ENCODE measurements at regions not wholly inside any gene's neighbourhood (a gene's known extent, or its start where the extent isn't known, plus 50 kb on each side); places are given as distances from the start of the nearest gene placed in this dataset.

GRCh38 chr16:86101897-86102157, 202.9 kb downstream of the IRF8 start:
- TF ChIP-seq, protein P1, sequence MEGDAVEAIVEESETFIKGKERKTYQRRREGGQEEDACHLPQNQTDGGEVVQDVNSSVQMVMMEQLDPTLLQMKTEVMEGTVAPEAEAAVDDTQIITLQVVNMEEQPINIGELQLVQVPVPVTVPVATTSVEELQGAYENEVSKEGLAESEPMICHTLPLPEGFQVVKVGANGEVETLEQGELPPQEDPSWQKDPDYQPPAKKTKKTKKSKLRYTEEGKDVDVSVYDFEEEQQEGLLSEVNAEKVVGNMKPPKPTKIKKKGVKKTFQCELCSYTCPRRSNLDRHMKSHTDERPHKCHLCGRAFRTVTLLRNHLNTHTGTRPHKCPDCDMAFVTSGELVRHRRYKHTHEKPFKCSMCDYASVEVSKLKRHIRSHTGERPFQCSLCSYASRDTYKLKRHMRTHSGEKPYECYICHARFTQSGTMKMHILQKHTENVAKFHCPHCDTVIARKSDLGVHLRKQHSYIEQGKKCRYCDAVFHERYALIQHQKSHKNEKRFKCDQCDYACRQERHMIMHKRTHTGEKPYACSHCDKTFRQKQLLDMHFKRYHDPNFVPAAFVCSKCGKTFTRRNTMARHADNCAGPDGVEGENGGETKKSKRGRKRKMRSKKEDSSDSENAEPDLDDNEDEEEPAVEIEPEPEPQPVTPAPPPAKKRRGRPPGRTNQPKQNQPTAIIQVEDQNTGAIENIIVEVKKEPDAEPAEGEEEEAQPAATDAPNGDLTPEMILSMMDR (IDR thresholded peaks at IDR 0.05; ENCODE audit: insufficient read depth, low read depth, low read length), result no peak
- TF ChIP-seq EZH2 (IDR thresholded peaks at IDR 0.05; ENCODE audit: insufficient read depth, low read length), result no peak
- Histone ChIP-seq H3K27ac (ENCODE audit: low read depth, low read length) (no peak overlapping the region), H2AFZ (ENCODE audit: low read depth, low read length) (no peak overlapping the region), H3K79me2 (ENCODE audit: insufficient read depth, low read length) (no peaks in the 10 kb centered on the region), H4K20me1 (ENCODE audit: insufficient read depth, low read length) (no peaks in the 10 kb centered on the region), H3K4me3 (ENCODE audit: insufficient read depth, low read depth, low read length) (no peak overlapping the region), H3K4me2 (ENCODE audit: low read length) (no peak overlapping the region), H3K36me3 (ENCODE audit: insufficient read depth, low read length) (no peaks in the 10 kb centered on the region), H3K9ac (ENCODE audit: low read length) (no peak overlapping the region), H3K4me1 (ENCODE audit: insufficient read depth, low read length) (no peaks in the 10 kb centered on the region), H3K9me3 (ENCODE audit: insufficient read depth, low read depth, low read length) (no peaks in the 10 kb centered on the region), H3K27me3 (ENCODE audit: insufficient read depth, low read length) (peaks cover 9% of the 10 kb centered on the region)
- DNase-seq (ENCODE audit: low read depth) (no peak), FAIRE-seq (no peak)
- Mint-ChIP-seq H3K27me3 (ENCODE audit: low read depth, unreplicated experiment) (peaks cover 27% of the 10 kb centered on the region), H3K4me1 (ENCODE audit: low read depth, unreplicated experiment) (no peaks in the 10 kb centered on the region), H3K36me3 (ENCODE audit: low read depth, unreplicated experiment) (peaks cover 2% of the 10 kb centered on the region), H3K4me3 (ENCODE audit: unreplicated experiment) (no peak overlapping the region), H3K27ac (ENCODE audit: unreplicated experiment) (no peak overlapping the region), H3K9me3 (ENCODE audit: unreplicated experiment) (peaks cover 4% of the 10 kb centered on the region)

DNA sequence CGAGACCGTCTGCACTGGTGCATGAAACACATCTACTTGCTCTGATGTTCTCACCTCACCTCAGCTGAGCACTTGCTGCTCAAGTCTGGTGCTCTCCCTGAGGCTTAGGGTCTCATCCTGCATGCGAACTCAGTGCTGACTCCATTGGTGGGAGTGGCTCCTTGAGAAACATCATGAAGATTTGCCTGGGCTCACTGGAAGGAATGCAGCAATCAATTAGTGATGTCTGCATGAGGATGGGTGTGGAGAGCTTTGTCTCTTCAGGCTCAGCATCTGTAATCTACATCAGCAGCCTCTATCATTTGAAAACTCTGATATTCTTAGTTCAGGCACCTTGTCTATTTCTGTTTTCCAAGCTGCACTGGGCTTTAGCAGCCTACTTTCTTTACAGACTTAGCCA, 204.4 kb downstream of the IRF8 start:
- Mint-ChIP-seq H3K9me3 (ENCODE audit: unreplicated experiment) (no peaks in the 10 kb centered on the region), H3K27ac (ENCODE audit: unreplicated experiment) (no peak overlapping the region), H3K4me3 (ENCODE audit: unreplicated experiment) (no peak overlapping the region), H3K4me1 (ENCODE audit: low read depth, unreplicated experiment) (no peaks in the 10 kb centered on the region), H3K36me3 (ENCODE audit: low read depth, unreplicated experiment) (peaks cover 2% of the 10 kb centered on the region), H3K27me3 (ENCODE audit: low read depth, unreplicated experiment) (peaks cover 24% of the 10 kb centered on the region)
- H3K27me3 ChIP-seq (ENCODE audit: insufficient read depth, low read length), result peaks cover 9% of the 10 kb centered on the region
- H4K20me1 ChIP-seq (ENCODE audit: insufficient read depth, low read length), result no peaks in the 10 kb centered on the region
- no peak overlapping the region for H3K27ac ChIP-seq (ENCODE audit: low read depth, low read length)
- TF ChIP-seq EZH2 (IDR thresholded peaks at IDR 0.05; ENCODE audit: insufficient read depth, low read length), result no peak
- TF ChIP-seq, protein P1 (IDR thresholded peaks at IDR 0.05; ENCODE audit: insufficient read depth, low read depth, low read length), result no peak
- H3K4me2 ChIP-seq (ENCODE audit: low read length), result no peak overlapping the region
- no peak overlapping the region for H3K4me3 ChIP-seq (ENCODE audit: insufficient read depth, low read depth, low read length)
- no peak overlapping the region for H2AFZ ChIP-seq (ENCODE audit: low read depth, low read length)
- H3K79me2 ChIP-seq (ENCODE audit: insufficient read depth, low read length), result no peaks in the 10 kb centered on the region
- DNase-seq (ENCODE audit: low read depth) (no peak), FAIRE-seq (no peak)
- H3K9ac ChIP-seq (ENCODE audit: low read length), result no peak overlapping the region
- H3K36me3 ChIP-seq (ENCODE audit: insufficient read depth, low read length), result no peaks in the 10 kb centered on the region
- H3K4me1 ChIP-seq (ENCODE audit: insufficient read depth, low read length), result no peaks in the 10 kb centered on the region
- H3K9me3 ChIP-seq (ENCODE audit: insufficient read depth, low read depth, low read length), result peaks cover 2% of the 10 kb centered on the region

GRCh38 chr16:86104537-86105048, 205.6 kb downstream of the IRF8 start:
- no peak overlapping the region for H3K9ac ChIP-seq (ENCODE audit: low read length)
- no peak overlapping the region for H2AFZ ChIP-seq (ENCODE audit: low read depth, low read length)
- H3K4me3 Mint-ChIP-seq (ENCODE audit: unreplicated experiment), result no peak overlapping the region
- DNase-seq (ENCODE audit: low read depth) (no peak), FAIRE-seq (no peak)
- H3K36me3 Mint-ChIP-seq (ENCODE audit: low read depth, unreplicated experiment), result peaks cover 2% of the 10 kb centered on the region
- no peak overlapping the region for H3K4me3 ChIP-seq (ENCODE audit: insufficient read depth, low read depth, low read length)
- no peaks in the 10 kb centered on the region for H3K4me1 Mint-ChIP-seq (ENCODE audit: low read depth, unreplicated experiment)
- H3K9me3 ChIP-seq (ENCODE audit: insufficient read depth, low read depth, low read length), result peaks cover 6% of the 10 kb centered on the region
- H3K79me2 ChIP-seq (ENCODE audit: insufficient read depth, low read length), result no peaks in the 10 kb centered on the region
- no peaks in the 10 kb centered on the region for H4K20me1 ChIP-seq (ENCODE audit: insufficient read depth, low read length)
- H3K27me3 Mint-ChIP-seq (ENCODE audit: low read depth, unreplicated experiment), result peaks cover 22% of the 10 kb centered on the region
- H3K36me3 ChIP-seq (ENCODE audit: insufficient read depth, low read length), result no peaks in the 10 kb centered on the region
- no peaks in the 10 kb centered on the region for H3K9me3 Mint-ChIP-seq (ENCODE audit: unreplicated experiment)
- H3K27me3 ChIP-seq (ENCODE audit: insufficient read depth, low read length), result peaks cover 9% of the 10 kb centered on the region
- no peak for TF ChIP-seq EZH2 (IDR thresholded peaks at IDR 0.05; ENCODE audit: insufficient read depth, low read length)
- TF ChIP-seq, protein P1 (IDR thresholded peaks at IDR 0.05; ENCODE audit: insufficient read depth, low read depth, low read length), result no peak
- H3K27ac ChIP-seq (ENCODE audit: low read depth, low read length), result no peak overlapping the region
- no peak overlapping the region for H3K27ac Mint-ChIP-seq (ENCODE audit: unreplicated experiment)
- no peaks in the 10 kb centered on the region for H3K4me1 ChIP-seq (ENCODE audit: insufficient read depth, low read length)
- no peak overlapping the region for H3K4me2 ChIP-seq (ENCODE audit: low read length)

Measured in astrocyte (in vitro differentiated cells and primary cell).